Smooth muscle cell (in vitro differentiated cells): ENCODE measurements at regions not wholly inside any gene's neighbourhood (a gene's known extent, or its start where the extent isn't known, plus 50 kb on each side); places are given as distances from the start of the nearest gene placed in this dataset.

ENCODE experiments used
- DNase-seq: peaks from one replicate; lab custom pipeline; 2025; ENCODE audit not compliant: unreplicated experiment; lab: John Stamatoyannopoulos, UW
- H2AFZ ChIP-seq: fragments of 200-600 bp; sonication (generic); 2 replicates; pipeline ENCODE4 v1.6.0; 2016; ENCODE audit warnings: antibody characterized with exemption, low read depth, mild to moderate bottlenecking
- H3F3A ChIP-seq: fragments of 200-600 bp; sonication (generic); 2 replicates; pipeline ENCODE4 v1.6.0; 2017; ENCODE audit warnings: antibody characterized with exemption, low read depth
- H3K27ac ChIP-seq: fragments of 200-600 bp; sonication (generic); 2 replicates; pipeline ENCODE4 v1.5.1; 2016; ENCODE audit warnings: low read depth, mild to moderate bottlenecking
- H3K27me3 ChIP-seq: fragments of 200-600 bp; sonication (generic); 2 replicates; pipeline ENCODE4 v1.6.1; 2016; ENCODE audit warnings: low read depth, mild to moderate bottlenecking
- H3K36me3 ChIP-seq: fragments of 200-600 bp; sonication (generic); 2 replicates; pipeline ENCODE4 v1.5.1; 2016; ENCODE audit warnings: low read depth
- H3K4me1 ChIP-seq: fragments of 200-600 bp; sonication (generic); 2 replicates; pipeline ENCODE4 v1.5.1; 2016; ENCODE audit warnings: low read depth
- H3K4me2 ChIP-seq: fragments of 200-600 bp; sonication (generic); 2 replicates; pipeline ENCODE4 v1.6.0; 2016; ENCODE audit warnings: mild to moderate bottlenecking
- H3K4me3 ChIP-seq: fragments of 200-600 bp; sonication (generic); 2 replicates; pipeline ENCODE4 v1.5.1; 2016; ENCODE audit warnings: mild to moderate bottlenecking
- H3K79me2 ChIP-seq: fragments of 200-600 bp; sonication (generic); 2 replicates; pipeline ENCODE4 v1.6.0; 2016; ENCODE audit warnings: low read depth, mild to moderate bottlenecking
- H3K9ac ChIP-seq: fragments of 200-600 bp; sonication (generic); 2 replicates; pipeline ENCODE4 v1.6.0; 2016; ENCODE audit warnings: low read depth
- H3K9me3 ChIP-seq: fragments of 200-600 bp; sonication (generic); replicated peaks from 2 replicates; pipeline ENCODE4 v1.5.1; 2016; ENCODE audit warnings: low read depth
- H4K20me1 ChIP-seq: fragments of 200-600 bp; sonication (generic); 2 replicates; pipeline ENCODE4 v1.6.0; 2016; ENCODE audit warnings: low read depth
- WGBS: methylation state at CpG from one replicate; pipeline ENCODE4 v1.1.7; 2016; ENCODE audit warnings: low lambda C conversion rate; 5-methylcytosine and 5-hydroxymethylcytosine counted together
- TF ChIP-seq, protein P1 (sequence below): fragments of 200-600 bp; sonication (generic); IDR thresholded peaks from 2 replicates; pipeline ENCODE4 v1.5.1; 2017; ENCODE audit warnings: borderline replicate concordance, mild to moderate bottlenecking, antibody characterized with exemption; ENCODE audit not compliant: insufficient read depth, poor library complexity, severe bottlenecking

- no peak overlapping the region for H3K4me2 ChIP-seq
- no peak for DNase-seq
- no peaks in the 10 kb centered on the region for H3K9me3 ChIP-seq
- WGBS: 94% methylated on average over 11 of the region's 11 CpGs
- no peaks in the 10 kb centered on the region for H3K27me3 ChIP-seq
- H3K4me3 ChIP-seq: no peak overlapping the region
- no peaks in the 10 kb centered on the region for H3F3A ChIP-seq
- no peaks in the 10 kb centered on the region for H3K79me2 ChIP-seq
- no peak overlapping the region for H2AFZ ChIP-seq
- TF ChIP-seq, protein P1, sequence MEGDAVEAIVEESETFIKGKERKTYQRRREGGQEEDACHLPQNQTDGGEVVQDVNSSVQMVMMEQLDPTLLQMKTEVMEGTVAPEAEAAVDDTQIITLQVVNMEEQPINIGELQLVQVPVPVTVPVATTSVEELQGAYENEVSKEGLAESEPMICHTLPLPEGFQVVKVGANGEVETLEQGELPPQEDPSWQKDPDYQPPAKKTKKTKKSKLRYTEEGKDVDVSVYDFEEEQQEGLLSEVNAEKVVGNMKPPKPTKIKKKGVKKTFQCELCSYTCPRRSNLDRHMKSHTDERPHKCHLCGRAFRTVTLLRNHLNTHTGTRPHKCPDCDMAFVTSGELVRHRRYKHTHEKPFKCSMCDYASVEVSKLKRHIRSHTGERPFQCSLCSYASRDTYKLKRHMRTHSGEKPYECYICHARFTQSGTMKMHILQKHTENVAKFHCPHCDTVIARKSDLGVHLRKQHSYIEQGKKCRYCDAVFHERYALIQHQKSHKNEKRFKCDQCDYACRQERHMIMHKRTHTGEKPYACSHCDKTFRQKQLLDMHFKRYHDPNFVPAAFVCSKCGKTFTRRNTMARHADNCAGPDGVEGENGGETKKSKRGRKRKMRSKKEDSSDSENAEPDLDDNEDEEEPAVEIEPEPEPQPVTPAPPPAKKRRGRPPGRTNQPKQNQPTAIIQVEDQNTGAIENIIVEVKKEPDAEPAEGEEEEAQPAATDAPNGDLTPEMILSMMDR: no peak
- no peaks in the 10 kb centered on the region for H3K4me1 ChIP-seq
- no peaks in the 10 kb centered on the region for H4K20me1 ChIP-seq
- H3K36me3 ChIP-seq: no peaks in the 10 kb centered on the region
- H3K27ac ChIP-seq: no peak overlapping the region
- no peak overlapping the region for H3K9ac ChIP-seq
Observed at GRCh38 chr12:124115496-124115895, 142.5 kb downstream of the ZNF664 start.

- H3K9ac ChIP-seq: no peak overlapping the region
- no peaks in the 10 kb centered on the region for H3K27me3 ChIP-seq
- 87% methylated on average over 16 of the region's 16 CpGs for WGBS
- no peaks in the 10 kb centered on the region for H3K79me2 ChIP-seq
- no peaks in the 10 kb centered on the region for H4K20me1 ChIP-seq
- H3K4me1 ChIP-seq: no peaks in the 10 kb centered on the region
- no peak overlapping the region for H3K4me2 ChIP-seq
- no peaks in the 10 kb centered on the region for H3F3A ChIP-seq
- H3K36me3 ChIP-seq: no peaks in the 10 kb centered on the region
- no peaks in the 10 kb centered on the region for H3K9me3 ChIP-seq
- no peak overlapping the region for H3K27ac ChIP-seq
- H2AFZ ChIP-seq: no peak overlapping the region
- no peak overlapping the region for H3K4me3 ChIP-seq
- DNase-seq: no peak
- TF ChIP-seq, protein P1: no peak
Observed at GRCh38 chr12:124115976-124116690, 143.1 kb downstream of the ZNF664 start.

GRCh38 chr12:124120739-124121138 is 147.7 kb downstream of the ZNF664 start:
- TF ChIP-seq, protein P1: no peak
- 83% methylated on average over 6 of the region's 6 CpGs for WGBS

GRCh38 chr12:124122722-124123121 is 149.7 kb downstream of the ZNF664 start:
- H3K36me3 ChIP-seq: no peaks in the 10 kb centered on the region
- no peaks in the 10 kb centered on the region for H3F3A ChIP-seq
- no peak overlapping the region for H2AFZ ChIP-seq
- H3K4me2 ChIP-seq: no peak overlapping the region
- no peak for DNase-seq
- H3K79me2 ChIP-seq: no peaks in the 10 kb centered on the region
- no peaks in the 10 kb centered on the region for H4K20me1 ChIP-seq
- no peak overlapping the region for H3K27ac ChIP-seq
- H3K9ac ChIP-seq: no peak overlapping the region
- H3K4me1 ChIP-seq: no peaks in the 10 kb centered on the region
- TF ChIP-seq, protein P1: no peak
- 95% methylated on average over 9 of the region's 9 CpGs for WGBS
- no peak overlapping the region for H3K4me3 ChIP-seq
- no peaks in the 10 kb centered on the region for H3K9me3 ChIP-seq
- no peaks in the 10 kb centered on the region for H3K27me3 ChIP-seq

More at GRCh38 chr12:124120739-124121138, 147.7 kb downstream of the ZNF664 start:
- no peak overlapping the region for H3K9ac ChIP-seq
- no peak overlapping the region for H3K4me2 ChIP-seq
- no peaks in the 10 kb centered on the region for H4K20me1 ChIP-seq
- no peak overlapping the region for H2AFZ ChIP-seq
- H3K27me3 ChIP-seq: no peaks in the 10 kb centered on the region
- H3K4me3 ChIP-seq: no peak overlapping the region
- no peak for DNase-seq
- H3K4me1 ChIP-seq: no peaks in the 10 kb centered on the region
- H3F3A ChIP-seq: no peaks in the 10 kb centered on the region
- no peaks in the 10 kb centered on the region for H3K36me3 ChIP-seq
- H3K27ac ChIP-seq: no peak overlapping the region
- H3K9me3 ChIP-seq: no peaks in the 10 kb centered on the region
- no peaks in the 10 kb centered on the region for H3K79me2 ChIP-seq
